Tibial artery (tissue), 4 donors: ENCODE measurements at regions not wholly inside any gene's neighbourhood (a gene's known extent, or its start where the extent isn't known, plus 50 kb on each side); places are given as distances from the start of the nearest gene placed in this dataset.

Source experiments
- DNase-seq, 2 donors: peaks; one replicate each; pipeline ENCODE4 v3.0.0-alpha.2; 2019
- H3K27ac ChIP-seq, 2 donors: fragments of 200-600 bp; sonication (generic) in 1 of 2; 1 replicate in 1 of 2; 2 replicates in 1 of 2; pipeline ENCODE4 v1.5.1; 2018 to 2019; ENCODE audit warnings: mild to moderate bottlenecking in 1 of 2
- H3K27me3 ChIP-seq, 2 donors: fragments of 200-600 bp; sonication (generic) in 1 of 2; one replicate each; pipeline versions ENCODE4 v1.5.1 to v1.6.0; 2016 to 2019
- H3K36me3 ChIP-seq, 3 donors: fragments of 200-600 bp; sonication (generic) in 2 of 3; one replicate each; pipeline ENCODE4 v1.5.1; 2016 to 2019; ENCODE audit warnings: mild to moderate bottlenecking in 2 of 3
- H3K4me1 ChIP-seq, 4 donors: fragments of 200-600 bp; sonication (generic) in 2 of 4; 1 replicate in 3 of 4; 2 replicates in 1 of 4; pipeline ENCODE4 v1.5.1; 2016 to 2019
- H3K4me3 ChIP-seq, 2 donors: fragments of 200-600 bp; sonication (generic) in 1 of 2; 1 replicate in 1 of 2; 2 replicates in 1 of 2; pipeline ENCODE4 v1.5.1; 2018 to 2019; ENCODE audit warnings: mild to moderate bottlenecking in 2 of 2
- H3K9me3 ChIP-seq, 3 donors: fragments of 200-600 bp; sonication (generic) in 1 of 3; one replicate each; pipeline ENCODE4 v1.5.1; 2016 to 2019
- CTCF ChIP-seq, 2 experiments: fragments of 200-600 bp in 1 of 2; fragments of 450-650 bp in 1 of 2; IDR thresholded peaks; one replicate each; pipeline ENCODE4 v1.5.1; 2017 to 2019; ENCODE audit warnings: antibody characterized with exemption in 2 of 2, mild to moderate bottlenecking in 1 of 2, moderate library complexity in 1 of 2
- intact Hi-C: fragments of 100-400 bp; cut with DNase I; formaldehyde crosslinking; loops from one replicate; pipeline ENCODE4 v1.15.0; 2023; ENCODE audit warnings: low total_unique reads

GRCh38 chr6:165204807-165205545 lies 104.4 kb downstream of the C6orf118 start:
- no peaks in the 10 kb centered on the region for H3K4me1 ChIP-seq

GRCh38 chr6:165200178-165200577 lies 109.2 kb downstream of the C6orf118 start:
- intact Hi-C loops, result no loop called here
- H3K9me3 ChIP-seq, result no peaks in the 10 kb centered on the region
- TF ChIP-seq CTCF (IDR thresholded peaks at IDR 0.05), result no peak

More at GRCh38 chr6:165204807-165205545, 104.4 kb downstream of the C6orf118 start:
- Histone ChIP-seq H3K36me3 (no peaks in the 10 kb centered on the region), H3K9me3 (no peaks in the 10 kb centered on the region), H3K27ac (no peak overlapping the region), H3K27me3 (no peaks in the 10 kb centered on the region), H3K4me3 (no peak overlapping the region)
- no peak for TF ChIP-seq CTCF (IDR thresholded peaks at IDR 0.05)
- DNase-seq, result no peak
- intact Hi-C loops, result no loop called here

GRCh38 chr6:165191461-165191860 lies 117.9 kb downstream of the C6orf118 start:
- Histone ChIP-seq H3K9me3 (no peaks in the 10 kb centered on the region), H3K27me3 (no peaks in the 10 kb centered on the region), H3K4me3 (no peak overlapping the region), H3K36me3 (no peaks in the 10 kb centered on the region), H3K4me1 (no peaks in the 10 kb centered on the region), H3K27ac (no peak overlapping the region)
- TF ChIP-seq CTCF (IDR thresholded peaks at IDR 0.05), result no peak
- intact Hi-C loops, result no loop called here
- DNase-seq, result no peak

More at GRCh38 chr6:165200178-165200577, 109.2 kb downstream of the C6orf118 start:
- no peaks in the 10 kb centered on the region for H3K27me3 ChIP-seq
- H3K36me3 ChIP-seq, result no peaks in the 10 kb centered on the region
- H3K4me1 ChIP-seq, result no peaks in the 10 kb centered on the region
- DNase-seq, result no peak
- no peak overlapping the region for H3K4me3 ChIP-seq
- H3K27ac ChIP-seq, result no peak overlapping the region

- Histone ChIP-seq H3K9me3 (no peaks in the 10 kb centered on the region), H3K36me3 (no peaks in the 10 kb centered on the region), H3K27ac (no peak overlapping the region), H3K27me3 (no peaks in the 10 kb centered on the region), H3K4me1 (no peaks in the 10 kb centered on the region), H3K4me3 (no peak overlapping the region)
- TF ChIP-seq CTCF (IDR thresholded peaks at IDR 0.05), result no peak
- intact Hi-C loops, result no loop called here
- no peak for DNase-seq
Measured at GRCh38 chr6:165186441-165187205, 122.8 kb downstream of the C6orf118 start.

- DNase-seq, result no peak
- Histone ChIP-seq H3K27me3 (no peaks in the 10 kb centered on the region), H3K9me3 (no peaks in the 10 kb centered on the region), H3K4me3 (no peak overlapping the region), H3K4me1 (no peaks in the 10 kb centered on the region), H3K36me3 (no peaks in the 10 kb centered on the region), H3K27ac (no peak overlapping the region)
- intact Hi-C loops, result no loop called here
- TF ChIP-seq CTCF (IDR thresholded peaks at IDR 0.05), result no peak
Measured at GRCh38 chr6:165186041-165186440, 123.4 kb downstream of the C6orf118 start.
